Thymus (tissue), 11 donors: ENCODE measurements at regions not wholly inside any gene's neighbourhood (a gene's known extent, or its start where the extent isn't known, plus 50 kb on each side); places are given as distances from the start of the nearest gene placed in this dataset.
"Not testable (repeated sequence)": the region's sequence is repeated elsewhere in the genome, so short reads cannot be mapped to it uniquely, and the experiment has no call there.

Source experiments
- DNase-seq, 9 donors: peaks; one replicate each; pipeline ENCODE4 v3.0.0-alpha.2; 2013; ENCODE audit warnings: low spot score in 9 of 9, low read depth in 6 of 9, missing footprints in 1 of 9
- H3K27ac ChIP-seq, 2 donors: one replicate each; pipeline ENCODE4 v1.5.1; 2013; ENCODE audit warnings: control low read depth in 1 of 2, low read depth in 1 of 2, low read length in 1 of 2, mild to moderate bottlenecking in 1 of 2, moderate library complexity in 1 of 2
- H3K27me3 ChIP-seq, 2 donors: one replicate each; pipeline ENCODE4 v1.5.1; 2013; ENCODE audit warnings: low read length in 1 of 2; ENCODE audit not compliant: control insufficient read depth in 2 of 2, insufficient read depth in 1 of 2
- H3K36me3 ChIP-seq, 2 donors: one replicate each; pipeline ENCODE4 v1.5.1; 2013; ENCODE audit warnings: low read length in 1 of 2, mild to moderate bottlenecking in 1 of 2, moderate library complexity in 1 of 2; ENCODE audit not compliant: control insufficient read depth in 2 of 2, insufficient read depth in 2 of 2
- H3K4me1 ChIP-seq, 2 donors: one replicate each; pipeline ENCODE4 v1.5.1; 2013; ENCODE audit warnings: low read length in 2 of 2; ENCODE audit not compliant: control insufficient read depth in 2 of 2, insufficient read depth in 2 of 2
- H3K4me3 ChIP-seq, 2 donors: one replicate each; pipeline ENCODE4 v1.5.1; 2013; ENCODE audit warnings: low read length in 2 of 2, control low read depth in 1 of 2, mild to moderate bottlenecking in 1 of 2
- H3K9me3 ChIP-seq, 2 donors: one replicate each; pipeline ENCODE4 v1.5.1; 2013; ENCODE audit warnings: low read length in 1 of 2, mild to moderate bottlenecking in 1 of 2; ENCODE audit not compliant: control insufficient read depth in 2 of 2, insufficient read depth in 1 of 2
- WGBS: extraction: QIAGEN DNeasy Blood & Tissue Kit; methylation state at CpG from one replicate; pipeline ENCODE4 v1.1.7; 2013; 5-methylcytosine and 5-hydroxymethylcytosine counted together
- donor health status: healthy.

GRCh38 chr12:62016021-62016420 is 244.2 kb upstream of the USP15 start:
- WGBS = 19% methylated on average over 3 of the region's 3 CpGs
- no peaks in the 10 kb centered on the region for H3K4me1 ChIP-seq
- H3K4me3 ChIP-seq = no peak overlapping the region

GRCh38 chr12:62021808-62022207 is 238.4 kb upstream of the USP15 start:
- Histone ChIP-seq H3K4me1 (no peaks in the 10 kb centered on the region), H3K27ac (no peak overlapping the region), H3K27me3 (no peaks in the 10 kb centered on the region), H3K4me3 (no peak overlapping the region), H3K9me3 (no peaks in the 10 kb centered on the region), H3K36me3 (no peaks in the 10 kb centered on the region)
- 96% methylated on average over 6 of the region's 6 CpGs for WGBS
- no peak for DNase-seq

More at GRCh38 chr12:62016021-62016420, 244.2 kb upstream of the USP15 start:
- Histone ChIP-seq H3K27ac (no peak overlapping the region), H3K36me3 (no peaks in the 10 kb centered on the region), H3K27me3 (no peaks in the 10 kb centered on the region), H3K9me3 (no peaks in the 10 kb centered on the region)
- no peak for DNase-seq

- Histone ChIP-seq H3K27ac (no peak overlapping the region), H3K9me3 (no peaks in the 10 kb centered on the region), H3K4me3 (no peak overlapping the region), H3K4me1 (no peaks in the 10 kb centered on the region), H3K36me3 (no peaks in the 10 kb centered on the region), H3K27me3 (no peaks in the 10 kb centered on the region)
- DNase-seq = no peak
- 85% methylated on average over 1 of the region's 1 CpG for WGBS
Measured at GRCh38 chr12:62028536-62028935, 231.7 kb upstream of the USP15 start.

- no peak for DNase-seq
- H3K4me3 ChIP-seq = no peak overlapping the region
- H3K27ac ChIP-seq = no peak overlapping the region
- H3K9me3 ChIP-seq = no peaks in the 10 kb centered on the region
- 96% methylated on average over 2 of the region's 2 CpGs for WGBS
- H3K36me3 ChIP-seq = no peaks in the 10 kb centered on the region
- no peaks in the 10 kb centered on the region for H3K4me1 ChIP-seq
- H3K27me3 ChIP-seq = no peaks in the 10 kb centered on the region
Measured at GRCh38 chr12:62032870-62033269, 227.3 kb upstream of the USP15 start.

GRCh38 chr12:62044450-62045135 is 215.6 kb upstream of the USP15 start:
- no peak overlapping the region for H3K27ac ChIP-seq
- H3K9me3 ChIP-seq = no peaks in the 10 kb centered on the region
- H3K27me3 ChIP-seq = no peaks in the 10 kb centered on the region
- DNase-seq = no peak
- no peaks in the 10 kb centered on the region for H3K36me3 ChIP-seq
- H3K4me1 ChIP-seq = no peaks in the 10 kb centered on the region
- H3K4me3 ChIP-seq = no peak overlapping the region
- 95% methylated on average over 5 of the region's 5 CpGs for WGBS

GRCh38 chr12:62045211-62045610 is 215.0 kb upstream of the USP15 start:
- H3K4me1 ChIP-seq = no peaks in the 10 kb centered on the region
- no peaks in the 10 kb centered on the region for H3K27me3 ChIP-seq
- no peak for DNase-seq
- no peaks in the 10 kb centered on the region for H3K36me3 ChIP-seq
- no peak overlapping the region for H3K27ac ChIP-seq
- H3K9me3 ChIP-seq = no peaks in the 10 kb centered on the region
- 96% methylated on average over 2 of the region's 2 CpGs for WGBS
- no peak overlapping the region for H3K4me3 ChIP-seq

GRCh38 chr12:62050785-62051184 is 209.4 kb upstream of the USP15 start:
- WGBS = 95% methylated on average over 2 of the region's 2 CpGs
- Histone ChIP-seq H3K36me3 (no peaks in the 10 kb centered on the region), H3K4me1 (no peaks in the 10 kb centered on the region), H3K27me3 (no peaks in the 10 kb centered on the region), H3K27ac (no peak overlapping the region), H3K4me3 (no peak overlapping the region), H3K9me3 (no peaks in the 10 kb centered on the region)
- DNase-seq = no peak

GRCh38 chr12:62069976-62070375 is 190.2 kb upstream of the USP15 start:
- no peak overlapping the region for H3K27ac ChIP-seq
- H3K36me3 ChIP-seq = no peaks in the 10 kb centered on the region
- no peaks in the 10 kb centered on the region for H3K9me3 ChIP-seq
- H3K27me3 ChIP-seq = no peaks in the 10 kb centered on the region
- no peak overlapping the region for H3K4me3 ChIP-seq
- no peaks in the 10 kb centered on the region for H3K4me1 ChIP-seq
- no peak for DNase-seq

- not testable (repeated sequence) for H3K4me3 ChIP-seq, H3K4me1 ChIP-seq, H3K27ac ChIP-seq, H3K9me3 ChIP-seq, DNase-seq, H3K27me3 ChIP-seq, H3K36me3 ChIP-seq
Measured at GRCh38 chr12:62073236-62073635, 187.0 kb upstream of the USP15 start.

GRCh38 chr12:62075870-62076269 is 184.3 kb upstream of the USP15 start:
- Histone ChIP-seq H3K36me3 (no peaks in the 10 kb centered on the region), H3K4me1 (no peaks in the 10 kb centered on the region), H3K27ac (no peak overlapping the region), H3K9me3 (no peaks in the 10 kb centered on the region), H3K4me3 (no peak overlapping the region), H3K27me3 (no peaks in the 10 kb centered on the region)
- no peak for DNase-seq
- WGBS = 75% methylated on average over 1 of the region's 1 CpG
